GM23248 (cell line): ENCODE measurements at regions not wholly inside any gene's neighbourhood (a gene's known extent, or its start where the extent isn't known, plus 50 kb on each side); places are given as distances from the start of the nearest gene placed in this dataset.

Experiments used
- DNase-seq: peaks from one replicate; pipeline ENCODE4 v3.0.0-alpha.2; 2015
- H2AFZ ChIP-seq: fragments of 200-600 bp; sonication (generic); 2 replicates; pipeline ENCODE4 v1.6.1; 2016; ENCODE audit warnings: antibody characterized with exemption
- H3F3A ChIP-seq: fragments of 200-600 bp; sonication (generic); 2 replicates; pipeline ENCODE4 v1.6.1; 2016; ENCODE audit warnings: mild to moderate bottlenecking, antibody characterized with exemption, mixed run types; ENCODE audit not compliant: insufficient read depth
- H3K27ac ChIP-seq: fragments of 200-600 bp; sonication (generic); 2 replicates; pipeline ENCODE4 v1.5.1; 2016; ENCODE audit warnings: mild to moderate bottlenecking
- H3K27me3 ChIP-seq: fragments of 200-600 bp; sonication (generic); replicated peaks from 2 replicates; pipeline ENCODE4 v1.6.1; 2016; ENCODE audit warnings: mild to moderate bottlenecking; ENCODE audit not compliant: insufficient read depth
- H3K36me3 ChIP-seq: fragments of 200-600 bp; sonication (generic); 2 replicates; pipeline ENCODE4 v1.6.1; 2016; ENCODE audit warnings: low read depth, mild to moderate bottlenecking
- H3K4me1 ChIP-seq: fragments of 200-600 bp; sonication (generic); 2 replicates; pipeline ENCODE4 v1.6.1; 2016; ENCODE audit warnings: mild to moderate bottlenecking; ENCODE audit not compliant: insufficient read depth
- H3K4me2 ChIP-seq: fragments of 200-600 bp; sonication (generic); one replicate; pipeline ENCODE4 v1.6.1; 2016; ENCODE audit warnings: mild to moderate bottlenecking; ENCODE audit not compliant: unreplicated experiment
- H3K4me3 ChIP-seq: fragments of 200-600 bp; sonication (generic); 2 replicates; pipeline ENCODE4 v1.5.1; 2016; ENCODE audit warnings: mild to moderate bottlenecking
- H3K79me2 ChIP-seq: fragments of 200-600 bp; sonication (generic); 2 replicates; pipeline ENCODE4 v1.6.1; 2016; ENCODE audit warnings: mild to moderate bottlenecking; ENCODE audit not compliant: insufficient read depth
- H3K9ac ChIP-seq: fragments of 200-600 bp; sonication (generic); 2 replicates; pipeline ENCODE4 v1.6.1; 2016; ENCODE audit warnings: mild to moderate bottlenecking
- H3K9me2 ChIP-seq: fragments of 200-600 bp; sonication (generic); 2 replicates; pipeline ENCODE4 v1.6.1; 2016; ENCODE audit warnings: mixed run types, mild to moderate bottlenecking, moderate library complexity; ENCODE audit not compliant: insufficient read depth
- H3K9me3 ChIP-seq: fragments of 200-600 bp; sonication (generic); one replicate; pipeline ENCODE4 v1.6.1; 2017; ENCODE audit warnings: low read depth
- H4K20me1 ChIP-seq: fragments of 200-600 bp; sonication (generic); 2 replicates; pipeline ENCODE4 v1.6.0; 2016; ENCODE audit not compliant: insufficient read depth
- EZH2 ChIP-seq: fragments of 200-600 bp; sonication (generic); IDR thresholded peaks from 2 replicates; pipeline ENCODE4 v1.6.1; 2018; ENCODE audit warnings: antibody characterized with exemption, mild to moderate bottlenecking; ENCODE audit not compliant: insufficient read depth, poor library complexity, severe bottlenecking
- EZH2phosphoT487 ChIP-seq: fragments of 200-600 bp; sonication (generic); IDR thresholded peaks from 2 replicates; pipeline ENCODE4 v1.6.1; 2018; ENCODE audit warnings: antibody characterized with exemption, moderate library complexity, mild to moderate bottlenecking, low read depth; ENCODE audit not compliant: insufficient read depth
- WGBS, 2 experiments: methylation state at CpG; one replicate each; pipeline ENCODE4 v1.1.6; 2015 to 2017; ENCODE audit warnings: low lambda C conversion rate in 2 of 2, low coverage in 1 of 2; ENCODE audit errors: missing lambda C conversion rate in 2 of 2; 5-methylcytosine and 5-hydroxymethylcytosine counted together
- in situ Hi-C: fragments of 300-500 bp; cut with MboI; formaldehyde crosslinking; loops from 2 replicates; pipeline ENCODE4 v1.15.0; 2020

DNA sequence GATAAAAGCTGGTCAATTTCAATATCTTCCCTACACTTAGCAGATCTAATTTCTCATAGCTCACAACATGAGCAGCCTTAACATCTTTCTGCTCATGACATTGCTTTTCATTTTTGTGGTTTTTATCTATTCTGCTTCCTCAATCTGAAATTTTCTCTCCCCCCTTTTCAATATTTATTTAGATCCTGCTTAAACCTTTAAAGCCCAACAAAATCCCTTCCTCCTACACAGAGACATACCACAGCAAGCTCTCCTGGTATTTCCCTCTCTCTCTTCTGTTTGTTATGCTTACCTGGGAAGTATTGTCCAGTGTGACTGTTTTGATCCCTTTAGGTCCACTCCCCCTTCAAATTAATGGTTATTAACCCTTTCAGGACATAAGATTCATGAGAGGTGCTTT lies 582.5 kb downstream of the RFPL4B start:
- Histone ChIP-seq H3K9ac (no peak overlapping the region), H3K4me2 (no peak overlapping the region), H3F3A (peaks cover 12% of the 10 kb centered on the region; the same call in 1 of the 2 replicates), H3K27me3 (no peaks in the 10 kb centered on the region), H3K4me3 (no peak overlapping the region), H2AFZ (no peak overlapping the region), H3K9me2 (no peaks in the 10 kb centered on the region), H4K20me1 (no peaks in the 10 kb centered on the region), H3K9me3 (no peaks in the 10 kb centered on the region), H3K27ac (no peak overlapping the region), H3K36me3 (no peaks in the 10 kb centered on the region), H3K79me2 (no peaks in the 10 kb centered on the region), H3K4me1 (peaks cover 7% of the 10 kb centered on the region; the same call in 1 of the 2 replicates)
- DNase-seq = no peak
- in situ Hi-C loops = no loop called here
- TF ChIP-seq EZH2 (no peak), EZH2phosphoT487 (no peak)

DNA sequence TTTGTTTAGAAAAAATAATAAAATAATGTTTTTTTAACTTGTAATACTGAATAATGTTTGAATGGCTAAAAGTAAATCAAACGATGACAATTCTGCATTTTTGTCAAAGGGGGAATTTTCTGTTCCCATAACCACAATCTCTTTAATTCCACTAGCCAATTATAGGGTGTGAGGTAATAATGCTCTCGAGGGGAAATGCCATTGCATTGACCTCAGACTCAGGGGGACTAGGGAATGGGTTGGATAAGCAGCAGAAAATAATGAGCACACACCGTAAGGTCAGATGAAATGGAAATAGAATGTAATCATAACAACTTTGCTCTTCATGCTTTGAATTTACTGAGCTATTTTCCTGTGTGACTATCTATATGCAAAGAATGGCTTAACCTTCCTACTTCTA lies 584.7 kb downstream of the RFPL4B start:
- Histone ChIP-seq H3K4me2 (no peak overlapping the region), H3K9me2 (no peaks in the 10 kb centered on the region), H3K4me1 (peaks cover 18% of the 10 kb centered on the region), H3K79me2 (no peaks in the 10 kb centered on the region), H3K9ac (no peak overlapping the region), H3F3A (peaks cover 22% of the 10 kb centered on the region), H2AFZ (no peak overlapping the region), H3K36me3 (no peaks in the 10 kb centered on the region), H4K20me1 (no peaks in the 10 kb centered on the region), H3K4me3 (no peak overlapping the region), H3K27ac (no peak overlapping the region), H3K27me3 (no peaks in the 10 kb centered on the region), H3K9me3 (no peaks in the 10 kb centered on the region)
- TF ChIP-seq EZH2phosphoT487 (no peak), EZH2 (no peak)
- WGBS, 2 experiments = 64 to 67% methylated on average over 3 of the region's 3 CpGs
- in situ Hi-C loops = no loop called here
- DNase-seq = peak; percentile 9

- Histone ChIP-seq H3K9me3 (no peaks in the 10 kb centered on the region), H3K27me3 (no peaks in the 10 kb centered on the region), H3K9ac (no peak overlapping the region), H2AFZ (no peak overlapping the region), H4K20me1 (no peaks in the 10 kb centered on the region), H3K79me2 (no peaks in the 10 kb centered on the region), H3K4me2 (no peak overlapping the region), H3K36me3 (no peaks in the 10 kb centered on the region), H3K27ac (no peak overlapping the region), H3K4me3 (no peak overlapping the region), H3K4me1 (peaks cover 17% of the 10 kb centered on the region), H3K9me2 (no peaks in the 10 kb centered on the region), H3F3A (peaks cover 13% of the 10 kb centered on the region)
- in situ Hi-C loops = no loop called here
- DNase-seq = peak; percentile 15
- TF ChIP-seq EZH2 = no peak
- TF ChIP-seq EZH2phosphoT487 = no peak
Measured at GRCh38 chr6:112933947-112934346, 586.8 kb downstream of the RFPL4B start.

- no peak overlapping the region for H2AFZ ChIP-seq
- no peak for DNase-seq
- no peaks in the 10 kb centered on the region for H3K27me3 ChIP-seq
- no peak overlapping the region for H3K4me2 ChIP-seq
- in situ Hi-C loops = no loop called here
- 88 to 95% methylated on average over 1 of the region's 1 CpG for WGBS, 2 experiments
- H3K79me2 ChIP-seq = no peaks in the 10 kb centered on the region
- no peak overlapping the region for H3K4me3 ChIP-seq
- no peaks in the 10 kb centered on the region for H3K9me2 ChIP-seq
- no peak overlapping the region for H3K9ac ChIP-seq
- no peak overlapping the region for H3K27ac ChIP-seq
- H3F3A ChIP-seq = peaks cover 13% of the 10 kb centered on the region
- no peaks in the 10 kb centered on the region for H4K20me1 ChIP-seq
- peaks cover 15% of the 10 kb centered on the region for H3K4me1 ChIP-seq
- H3K9me3 ChIP-seq = no peaks in the 10 kb centered on the region
- no peaks in the 10 kb centered on the region for H3K36me3 ChIP-seq
- TF ChIP-seq EZH2phosphoT487 (no peak), EZH2 (no peak)
Measured at GRCh38 chr6:112934433-112935327, 587.5 kb downstream of the RFPL4B start.
